ENCODE measurements at regions not wholly inside any gene's neighbourhood (a gene's known extent, or its start where the extent isn't known, plus 50 kb on each side); places are given as distances from the start of the nearest gene placed in this dataset.
"Not testable (repeated sequence)": the region's sequence is repeated elsewhere in the genome, so short reads cannot be mapped to it uniquely, and the experiment has no call there.

GRCh38 chr3:196147116-196147515 lies 64.1 kb downstream of the ZDHHC19 start:
- no peak for DNase-seq

GRCh38 chr3:196145468-196146262 lies 63.8 kb upstream of the TFRC start:
- DNase-seq, result no peak

- DNase-seq, result no peak
Measured at GRCh38 chr3:196144383-196145105, 62.7 kb upstream of the TFRC start.

GRCh38 chr3:196143708-196144382 lies 62.0 kb upstream of the TFRC start:
- DNase-seq, result no peak

- DNase-seq, result peak; percentile 24
Measured at GRCh38 chr3:196142202-196142956, 60.5 kb upstream of the TFRC start.

GRCh38 chr3:196141866-196142201 lies 59.9 kb upstream of the TFRC start:
- DNase-seq, result no peak

GRCh38 chr3:196141052-196141865 lies 59.4 kb upstream of the TFRC start:
- DNase-seq, result no peak

GRCh38 chr3:196140224-196140623 lies 58.3 kb upstream of the TFRC start:
- no peak for DNase-seq

GRCh38 chr3:196139281-196139680 lies 57.4 kb upstream of the TFRC start:
- no peak for DNase-seq

GRCh38 chr3:196138482-196139254 lies 56.8 kb upstream of the TFRC start:
- no peak for DNase-seq

GRCh38 chr3:196136640-196136989 lies 54.7 kb upstream of the TFRC start:
- DNase-seq, result not testable (repeated sequence)

GRCh38 chr3:196135693-196136639 lies 54.1 kb upstream of the TFRC start:
- no peak for DNase-seq

GRCh38 chr3:196134691-196135090 lies 52.8 kb upstream of the TFRC start:
- DNase-seq, result no peak

- DNase-seq, result not testable (repeated sequence)
Measured at GRCh38 chr3:196133869-196134268, 52.0 kb upstream of the TFRC start.

GRCh38 chr3:196131921-196132320 lies 50.0 kb upstream of the TFRC start:
- no peak for DNase-seq
